ENCODE measurements at regions not wholly inside any gene's neighbourhood (a gene's known extent, or its start where the extent isn't known, plus 50 kb on each side); places are given as distances from the start of the nearest gene placed in this dataset.

DNA sequence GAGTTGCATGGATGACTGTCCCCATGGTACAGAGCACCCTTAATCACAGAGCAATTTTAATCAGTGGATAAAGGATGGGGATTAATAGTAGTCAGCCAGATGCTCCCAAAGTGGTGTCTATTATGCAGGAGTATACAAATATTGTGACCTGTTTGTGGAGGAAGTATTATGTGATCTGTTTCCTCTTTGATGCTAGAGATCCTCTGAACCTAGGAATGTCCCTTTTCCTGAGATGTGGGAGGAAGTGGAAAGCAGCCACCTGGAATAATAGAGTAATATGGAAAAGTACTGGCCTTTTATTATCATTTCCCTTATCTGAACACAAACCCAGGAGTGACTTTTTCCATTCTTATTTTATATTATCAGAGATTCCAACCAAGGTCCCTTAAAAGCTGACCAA, 94.2 kb upstream of the EFEMP1 start:
- TF ChIP-seq, protein P1, sequence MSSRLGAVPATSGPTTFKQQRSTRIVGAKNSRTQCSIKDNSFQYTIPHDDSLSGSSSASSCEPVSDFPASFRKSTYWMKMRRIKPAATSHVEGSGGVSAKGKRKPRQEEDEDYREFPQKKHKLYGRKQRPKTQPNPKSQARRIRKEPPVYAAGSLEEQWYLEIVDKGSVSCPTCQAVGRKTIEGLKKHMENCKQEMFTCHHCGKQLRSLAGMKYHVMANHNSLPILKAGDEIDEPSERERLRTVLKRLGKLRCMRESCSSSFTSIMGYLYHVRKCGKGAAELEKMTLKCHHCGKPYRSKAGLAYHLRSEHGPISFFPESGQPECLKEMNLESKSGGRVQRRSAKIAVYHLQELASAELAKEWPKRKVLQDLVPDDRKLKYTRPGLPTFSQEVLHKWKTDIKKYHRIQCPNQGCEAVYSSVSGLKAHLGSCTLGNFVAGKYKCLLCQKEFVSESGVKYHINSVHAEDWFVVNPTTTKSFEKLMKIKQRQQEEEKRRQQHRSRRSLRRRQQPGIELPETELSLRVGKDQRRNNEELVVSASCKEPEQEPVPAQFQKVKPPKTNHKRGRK (CRISPR knock-in tag; IDR thresholded peaks at IDR 0.05; ENCODE audit: borderline replicate concordance): no peak
- no peak for TF ChIP-seq TEAD1 (CRISPR knock-in tag; IDR thresholded peaks at IDR 0.05)
- no peak for TF ChIP-seq ZBTB21 (CRISPR knock-in tag; IDR thresholded peaks at IDR 0.05; ENCODE audit: borderline replicate concordance)
- no peak for TF ChIP-seq ZNF396 (CRISPR knock-in tag; IDR thresholded peaks at IDR 0.05; ENCODE audit: borderline replicate concordance)
- no peak for TF ChIP-seq KAT7 (CRISPR knock-in tag; IDR thresholded peaks at IDR 0.05; ENCODE audit: borderline replicate concordance)
- TF ChIP-seq ZNF138 (CRISPR knock-in tag; conservative IDR thresholded peaks at IDR 0.05): no peak
- TF ChIP-seq, protein P2, sequence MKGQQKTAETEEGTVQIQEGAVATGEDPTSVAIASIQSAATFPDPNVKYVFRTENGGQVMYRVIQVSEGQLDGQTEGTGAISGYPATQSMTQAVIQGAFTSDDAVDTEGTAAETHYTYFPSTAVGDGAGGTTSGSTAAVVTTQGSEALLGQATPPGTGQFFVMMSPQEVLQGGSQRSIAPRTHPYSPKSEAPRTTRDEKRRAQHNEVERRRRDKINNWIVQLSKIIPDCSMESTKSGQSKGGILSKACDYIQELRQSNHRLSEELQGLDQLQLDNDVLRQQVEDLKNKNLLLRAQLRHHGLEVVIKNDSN (CRISPR knock-in tag; IDR thresholded peaks at IDR 0.05): no peak
- TF ChIP-seq, protein P3, sequence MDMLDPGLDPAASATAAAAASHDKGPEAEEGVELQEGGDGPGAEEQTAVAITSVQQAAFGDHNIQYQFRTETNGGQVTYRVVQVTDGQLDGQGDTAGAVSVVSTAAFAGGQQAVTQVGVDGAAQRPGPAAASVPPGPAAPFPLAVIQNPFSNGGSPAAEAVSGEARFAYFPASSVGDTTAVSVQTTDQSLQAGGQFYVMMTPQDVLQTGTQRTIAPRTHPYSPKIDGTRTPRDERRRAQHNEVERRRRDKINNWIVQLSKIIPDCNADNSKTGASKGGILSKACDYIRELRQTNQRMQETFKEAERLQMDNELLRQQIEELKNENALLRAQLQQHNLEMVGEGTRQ (CRISPR knock-in tag; IDR thresholded peaks at IDR 0.05): no peak
- TF ChIP-seq PRRX2 (CRISPR knock-in tag; IDR thresholded peaks at IDR 0.05): no peak
- no peak for TF ChIP-seq TP53 (CRISPR knock-in tag; IDR thresholded peaks at IDR 0.05)
- TF ChIP-seq, protein P4, sequence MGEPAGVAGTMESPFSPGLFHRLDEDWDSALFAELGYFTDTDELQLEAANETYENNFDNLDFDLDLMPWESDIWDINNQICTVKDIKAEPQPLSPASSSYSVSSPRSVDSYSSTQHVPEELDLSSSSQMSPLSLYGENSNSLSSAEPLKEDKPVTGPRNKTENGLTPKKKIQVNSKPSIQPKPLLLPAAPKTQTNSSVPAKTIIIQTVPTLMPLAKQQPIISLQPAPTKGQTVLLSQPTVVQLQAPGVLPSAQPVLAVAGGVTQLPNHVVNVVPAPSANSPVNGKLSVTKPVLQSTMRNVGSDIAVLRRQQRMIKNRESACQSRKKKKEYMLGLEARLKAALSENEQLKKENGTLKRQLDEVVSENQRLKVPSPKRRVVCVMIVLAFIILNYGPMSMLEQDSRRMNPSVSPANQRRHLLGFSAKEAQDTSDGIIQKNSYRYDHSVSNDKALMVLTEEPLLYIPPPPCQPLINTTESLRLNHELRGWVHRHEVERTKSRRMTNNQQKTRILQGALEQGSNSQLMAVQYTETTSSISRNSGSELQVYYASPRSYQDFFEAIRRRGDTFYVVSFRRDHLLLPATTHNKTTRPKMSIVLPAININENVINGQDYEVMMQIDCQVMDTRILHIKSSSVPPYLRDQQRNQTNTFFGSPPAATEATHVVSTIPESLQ (CRISPR knock-in tag; IDR thresholded peaks at IDR 0.05): no peak
- TF ChIP-seq, protein P5, sequence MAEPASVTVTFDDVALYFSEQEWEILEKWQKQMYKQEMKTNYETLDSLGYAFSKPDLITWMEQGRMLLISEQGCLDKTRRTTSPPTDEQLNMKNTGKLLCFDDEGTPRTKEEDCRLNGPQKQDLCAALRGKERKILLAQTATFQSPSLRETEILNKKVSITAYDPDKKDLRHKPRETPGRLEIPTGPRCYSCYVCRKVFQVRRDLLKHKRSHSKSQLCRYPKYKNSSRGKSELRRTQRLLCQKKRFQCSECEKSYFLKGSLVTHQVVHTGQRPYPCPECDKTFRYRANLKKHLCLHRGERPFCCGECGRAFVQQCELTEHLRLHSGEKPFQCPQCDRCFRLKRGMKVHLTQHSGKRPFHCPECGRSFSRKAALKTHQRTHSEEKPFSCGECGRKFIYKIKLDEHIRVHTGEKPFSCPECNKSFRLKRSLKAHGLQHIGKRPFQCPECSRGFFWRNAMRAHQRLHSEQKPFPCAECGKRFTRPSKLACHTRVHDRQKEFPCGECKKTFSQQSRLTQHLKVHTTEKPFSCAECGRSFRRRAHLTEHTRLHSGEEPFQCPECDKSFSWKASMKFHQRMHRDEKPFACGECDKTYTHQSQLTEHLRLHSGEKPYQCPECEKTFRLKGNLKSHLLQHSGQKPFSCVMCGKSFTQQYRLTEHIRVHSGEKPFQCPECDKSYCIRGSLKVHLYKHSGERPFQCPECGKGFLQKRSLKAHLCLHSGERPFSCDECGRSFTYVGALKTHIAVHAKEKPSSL (CRISPR knock-in tag; conservative IDR thresholded peaks at IDR 0.05): no peak
- Mint-ChIP-seq H3K9me3 (no peaks in the 10 kb centered on the region), H3K36me3 (no peaks in the 10 kb centered on the region), H3K27ac (no peak overlapping the region), H3K4me3 (no peak overlapping the region), H3K27me3 (ENCODE audit: low read depth) (no peaks in the 10 kb centered on the region; the same call in 1 of the 2 replicates), H3K4me1 (peaks cover 23% of the 10 kb centered on the region)
- ATAC-seq: no peak
- ChIA-PET POLR2A (no interaction called here), CTCF (no interaction called here)
- no peak for DNase-seq (ENCODE audit: low spot score)

DNA sequence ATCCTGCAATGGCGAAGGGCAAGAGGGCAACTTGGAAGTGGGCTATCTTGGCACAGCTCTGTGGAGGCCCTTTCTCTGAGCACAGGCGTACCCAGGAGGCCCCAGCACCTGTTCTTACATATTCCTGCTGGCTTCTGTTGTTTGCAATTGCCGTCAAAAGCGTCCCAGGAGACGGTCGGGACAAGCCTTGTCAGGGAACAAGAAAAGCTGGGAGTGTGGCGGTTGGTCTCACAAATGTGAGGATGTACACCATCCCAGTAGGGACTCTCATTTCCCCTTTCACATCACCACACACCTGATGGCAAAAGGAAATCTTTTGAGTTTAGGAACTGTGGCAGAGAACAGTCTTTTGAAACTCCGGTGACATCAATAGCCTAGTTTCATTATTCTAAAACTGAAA, 94.7 kb upstream of the EFEMP1 start:
- H3K4me3 Mint-ChIP-seq: no peak overlapping the region
- CTCF ChIA-PET: interaction anchor here (0.8 kb wide), 1 partner anchor 9 kb away, joined by 3 read pairs; no protein-coding TSS in a partner anchor
- ATAC-seq (no peak), DNase-seq (ENCODE audit: low spot score) (no peak)
- H3K27ac Mint-ChIP-seq: no peak overlapping the region
- H3K27me3 Mint-ChIP-seq (ENCODE audit: low read depth): no peaks in the 10 kb centered on the region; the same call in 1 of the 2 replicates
- POLR2A ChIA-PET: no interaction called here
- H3K4me1 Mint-ChIP-seq: peaks cover 23% of the 10 kb centered on the region
- no peaks in the 10 kb centered on the region for H3K9me3 Mint-ChIP-seq
- H3K36me3 Mint-ChIP-seq: no peaks in the 10 kb centered on the region
- TF ChIP-seq HMGA2 (CRISPR knock-in tag; IDR thresholded peaks at IDR 0.05) (no peak), OVOL2 (CRISPR knock-in tag; IDR thresholded peaks at IDR 0.05; ENCODE audit: borderline replicate concordance) (no peak), JUN (CRISPR knock-in tag; IDR thresholded peaks at IDR 0.05) (no peak), EMX1 (CRISPR knock-in tag; IDR thresholded peaks at IDR 0.05) (no peak)
- TF ChIP-seq, protein P6, sequence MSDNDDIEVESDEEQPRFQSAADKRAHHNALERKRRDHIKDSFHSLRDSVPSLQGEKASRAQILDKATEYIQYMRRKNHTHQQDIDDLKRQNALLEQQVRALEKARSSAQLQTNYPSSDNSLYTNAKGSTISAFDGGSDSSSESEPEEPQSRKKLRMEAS (CRISPR knock-in tag; IDR thresholded peaks at IDR 0.05): no peak
- TF ChIP-seq, protein P7, sequence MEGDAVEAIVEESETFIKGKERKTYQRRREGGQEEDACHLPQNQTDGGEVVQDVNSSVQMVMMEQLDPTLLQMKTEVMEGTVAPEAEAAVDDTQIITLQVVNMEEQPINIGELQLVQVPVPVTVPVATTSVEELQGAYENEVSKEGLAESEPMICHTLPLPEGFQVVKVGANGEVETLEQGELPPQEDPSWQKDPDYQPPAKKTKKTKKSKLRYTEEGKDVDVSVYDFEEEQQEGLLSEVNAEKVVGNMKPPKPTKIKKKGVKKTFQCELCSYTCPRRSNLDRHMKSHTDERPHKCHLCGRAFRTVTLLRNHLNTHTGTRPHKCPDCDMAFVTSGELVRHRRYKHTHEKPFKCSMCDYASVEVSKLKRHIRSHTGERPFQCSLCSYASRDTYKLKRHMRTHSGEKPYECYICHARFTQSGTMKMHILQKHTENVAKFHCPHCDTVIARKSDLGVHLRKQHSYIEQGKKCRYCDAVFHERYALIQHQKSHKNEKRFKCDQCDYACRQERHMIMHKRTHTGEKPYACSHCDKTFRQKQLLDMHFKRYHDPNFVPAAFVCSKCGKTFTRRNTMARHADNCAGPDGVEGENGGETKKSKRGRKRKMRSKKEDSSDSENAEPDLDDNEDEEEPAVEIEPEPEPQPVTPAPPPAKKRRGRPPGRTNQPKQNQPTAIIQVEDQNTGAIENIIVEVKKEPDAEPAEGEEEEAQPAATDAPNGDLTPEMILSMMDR (IDR thresholded peaks at IDR 0.05): no peak
- TF ChIP-seq, protein P8, sequence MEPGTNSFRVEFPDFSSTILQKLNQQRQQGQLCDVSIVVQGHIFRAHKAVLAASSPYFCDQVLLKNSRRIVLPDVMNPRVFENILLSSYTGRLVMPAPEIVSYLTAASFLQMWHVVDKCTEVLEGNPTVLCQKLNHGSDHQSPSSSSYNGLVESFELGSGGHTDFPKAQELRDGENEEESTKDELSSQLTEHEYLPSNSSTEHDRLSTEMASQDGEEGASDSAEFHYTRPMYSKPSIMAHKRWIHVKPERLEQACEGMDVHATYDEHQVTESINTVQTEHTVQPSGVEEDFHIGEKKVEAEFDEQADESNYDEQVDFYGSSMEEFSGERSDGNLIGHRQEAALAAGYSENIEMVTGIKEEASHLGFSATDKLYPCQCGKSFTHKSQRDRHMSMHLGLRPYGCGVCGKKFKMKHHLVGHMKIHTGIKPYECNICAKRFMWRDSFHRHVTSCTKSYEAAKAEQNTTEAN (CRISPR knock-in tag; IDR thresholded peaks at IDR 0.05): no peak
- TF ChIP-seq, protein P9, sequence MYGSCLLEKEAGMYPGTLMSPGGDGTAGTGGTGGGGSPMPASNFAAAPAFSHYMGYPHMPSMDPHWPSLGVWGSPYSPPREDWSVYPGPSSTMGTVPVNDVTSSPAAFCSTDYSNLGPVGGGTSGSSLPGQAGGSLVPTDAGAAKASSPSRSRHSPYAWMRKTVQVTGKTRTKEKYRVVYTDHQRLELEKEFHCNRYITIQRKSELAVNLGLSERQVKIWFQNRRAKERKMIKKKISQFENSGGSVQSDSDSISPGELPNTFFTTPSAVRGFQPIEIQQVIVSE (CRISPR knock-in tag; IDR thresholded peaks at IDR 0.05; ENCODE audit: borderline replicate concordance): no peak
